NOMO-1 treated with DMSO at 0.1 percent for 48 hours (cell line): ENCODE measurements at regions not wholly inside any gene's neighbourhood (a gene's known extent, or its start where the extent isn't known, plus 50 kb on each side); places are given as distances from the start of the nearest gene placed in this dataset.
"Not testable (repeated sequence)": the region's sequence is repeated elsewhere in the genome, so short reads cannot be mapped to it uniquely, and the experiment has no call there.

Source experiments
- DNase-seq: peaks from one replicate; lab custom pipeline; 2025; ENCODE audit not compliant: unreplicated experiment; lab: John Stamatoyannopoulos, UW

DNA sequence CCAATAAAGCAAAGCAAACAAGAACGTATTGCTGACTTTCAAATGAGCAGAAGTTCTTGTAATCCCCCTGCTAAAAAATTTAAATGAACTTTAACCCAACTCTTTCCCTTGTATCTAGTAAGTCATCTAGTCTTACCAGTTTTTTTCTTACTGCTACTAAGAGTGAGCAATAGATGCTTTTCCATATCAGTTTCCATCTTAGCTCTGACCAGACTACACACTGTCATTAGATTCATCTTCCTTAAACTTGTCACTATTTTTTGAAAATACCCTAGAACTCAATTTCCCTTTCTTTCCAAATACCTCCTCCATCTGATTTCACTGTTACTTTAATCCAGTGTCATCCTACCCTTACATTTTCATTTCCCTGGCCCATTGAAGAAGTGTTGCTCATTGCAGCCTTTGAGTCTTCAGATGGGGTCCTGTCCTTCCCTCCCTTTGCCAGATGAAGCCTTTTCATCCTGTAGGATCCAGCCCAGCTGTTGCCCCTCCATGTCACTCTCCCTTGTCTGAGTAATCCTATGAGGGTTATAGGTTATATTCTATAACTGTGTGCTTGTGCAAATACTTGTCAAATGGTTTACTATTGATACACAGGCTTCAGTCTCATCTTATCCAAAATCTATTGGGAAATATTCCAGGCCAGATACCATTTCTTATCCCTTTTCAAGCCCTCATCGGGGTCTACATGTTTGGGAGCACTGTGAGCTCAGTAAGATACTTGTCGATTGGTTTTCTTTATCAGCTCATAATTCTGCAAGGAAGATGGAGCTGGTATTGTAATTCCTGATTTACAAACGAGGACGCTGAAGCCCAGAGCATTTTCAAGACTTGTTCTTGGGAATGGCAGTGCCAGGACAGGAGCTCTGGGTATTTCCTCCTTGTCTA is 51.5 kb upstream of the ITGB1 start:
- DNase-seq: no peak

DNA sequence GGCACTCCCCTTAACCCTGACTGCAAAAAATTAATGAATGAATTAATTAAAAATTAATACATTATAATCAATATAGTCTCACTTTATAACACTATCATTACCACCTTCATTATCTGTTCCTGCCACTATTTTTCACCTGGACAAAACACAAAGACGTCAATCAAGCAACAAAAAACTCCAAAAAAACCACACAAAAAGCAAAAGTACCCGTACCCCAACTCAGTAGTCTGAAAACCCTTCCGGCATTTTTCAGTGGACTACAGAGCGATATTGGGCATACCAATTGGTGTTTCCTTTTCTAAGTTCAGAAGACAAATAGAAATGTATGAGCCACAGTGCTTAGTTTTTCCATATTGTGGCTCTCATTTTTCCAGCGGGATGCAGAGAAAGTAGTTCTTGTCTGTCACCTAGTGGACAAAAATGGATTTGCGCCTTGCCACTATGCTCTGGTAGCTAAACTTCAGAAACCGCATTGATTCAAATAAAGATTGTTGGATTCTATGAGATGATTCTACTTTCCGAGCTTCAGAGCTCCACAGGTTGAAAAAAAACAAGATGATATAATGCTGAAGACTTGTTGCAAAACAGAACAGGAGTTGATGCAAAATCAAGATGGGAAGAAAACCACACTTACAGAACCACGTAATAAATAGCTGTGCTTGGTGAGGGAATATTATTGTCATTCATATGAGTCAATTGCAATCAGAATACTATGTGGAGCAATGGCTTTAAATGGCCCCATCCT is 50.6 kb upstream of the ITGB1 start:
- DNase-seq: peak; percentile 68

DNA sequence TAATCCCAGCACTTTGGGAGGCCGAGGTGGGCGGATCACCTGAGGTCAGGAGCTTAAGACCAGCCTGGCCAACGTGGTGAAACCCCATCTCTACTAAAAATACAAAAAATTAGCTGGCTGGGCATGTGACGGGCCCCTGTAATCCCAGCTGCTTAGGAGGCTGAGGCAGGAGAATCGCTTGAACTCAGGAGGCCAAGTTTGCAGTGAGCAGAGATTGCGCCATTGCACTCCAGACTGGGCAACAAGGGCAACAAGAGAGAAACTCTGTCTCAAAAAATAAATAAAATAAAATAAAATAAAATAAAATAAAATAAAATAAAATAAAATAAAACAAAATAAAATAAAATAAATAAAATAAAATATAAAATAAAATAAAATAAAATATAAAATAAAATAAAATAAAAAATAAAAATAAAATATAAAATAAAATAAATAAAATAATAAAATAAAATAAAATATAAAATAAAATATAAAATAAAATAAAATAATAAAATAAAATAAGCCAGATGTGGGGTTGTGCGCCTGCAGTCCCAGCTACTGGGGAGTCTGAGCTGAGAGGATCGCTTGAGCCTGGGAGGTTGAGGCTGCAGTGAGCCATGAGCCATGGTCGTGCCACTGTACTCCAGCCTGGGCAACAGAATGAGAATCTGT is 49.8 kb upstream of the ITGB1 start:
- DNase-seq: not testable (repeated sequence)
